HEK293 (cell line): ENCODE measurements at regions not wholly inside any gene's neighbourhood (a gene's known extent, or its start where the extent isn't known, plus 50 kb on each side); places are given as distances from the start of the nearest gene placed in this dataset.

Experiments
- CTCF ChIA-PET: fragments of 350-600 bp; formaldehyde crosslinking; extraction: SDS; loops from one replicate; lab custom pipeline; 2021; ENCODE audit warnings: antibody characterized with exemption; lab: Yijun Ruan, JAX
- POLR2A ChIA-PET: fragments of 300-600 bp; formaldehyde crosslinking; extraction: SDS; loops from one replicate; lab custom pipeline; 2020; ENCODE audit warnings: antibody characterized with exemption, inconsistent platforms; lab: Yijun Ruan, JAX
- H3K27ac ChIP-seq: fragments of 200-500 bp; sonication (Bioruptor generic); 2 replicates; pipeline ENCODE4 v1.5.1; 2014; ENCODE audit warnings: low read depth, low read length, control low read depth, inconsistent platforms; ENCODE audit errors: extremely low read depth
- H3K36me3 ChIP-seq, 2 experiments: fragments of 200-500 bp in 1 of 2; sonication (Bioruptor generic) in 1 of 2; 1 replicate in 1 of 2; 2 replicates in 1 of 2; pipeline ENCODE4 v1.5.1; 2014 to 2017; ENCODE audit warnings: inconsistent platforms in 2 of 2, low read length in 2 of 2; ENCODE audit not compliant: control insufficient read depth in 2 of 2, insufficient read depth in 1 of 2
- H3K4me1 ChIP-seq: fragments of 200-500 bp; sonication (Bioruptor generic); 2 replicates; pipeline ENCODE4 v1.5.1; 2014; ENCODE audit warnings: mild to moderate bottlenecking, low read length, inconsistent platforms; ENCODE audit not compliant: control insufficient read depth, insufficient read depth
- H3K4me3 ChIP-seq: 2 replicates; pipeline ENCODE4 v1.5.1; 2011; ENCODE audit warnings: low read depth, mild to moderate bottlenecking, control low read depth, low read length, moderate library complexity
- H3K9me3 ChIP-seq: fragments of 200-500 bp; sonication (Bioruptor generic); 2 replicates; pipeline ENCODE4 v1.5.1; 2014; ENCODE audit warnings: low read depth, low read length, inconsistent platforms; ENCODE audit not compliant: control insufficient read depth, insufficient read depth
- KLF16 ChIP-seq: fragments of 450-650 bp; formaldehyde crosslinking; IDR thresholded peaks from 2 replicates; pipeline ENCODE4 v1.5.1; 2017; ENCODE audit warnings: missing biosample characterization, missing genetic modification characterization
- KLF7 ChIP-seq: fragments of 450-650 bp; formaldehyde crosslinking; IDR thresholded peaks from 2 replicates; pipeline ENCODE4 v1.5.1; 2016; ENCODE audit warnings: missing biosample characterization, missing genetic modification characterization, borderline replicate concordance
- ZBTB21 ChIP-seq: fragments of 450-650 bp; formaldehyde crosslinking; IDR thresholded peaks from 2 replicates; pipeline ENCODE4 v1.5.1; 2017; ENCODE audit warnings: missing biosample characterization, missing genetic modification characterization
- ZNF184 ChIP-seq: fragments of 450-650 bp; IDR thresholded peaks from 2 replicates; pipeline ENCODE4 v1.5.1; 2018; ENCODE audit warnings: missing biosample characterization, mild to moderate bottlenecking, missing genetic modification characterization
- ZNF2 ChIP-seq: fragments of 450-650 bp; formaldehyde crosslinking; IDR thresholded peaks from 2 replicates; pipeline ENCODE4 v1.5.1; 2016; ENCODE audit warnings: missing biosample characterization, missing genetic modification characterization
- ZNF24 ChIP-seq: fragments of 450-650 bp; formaldehyde crosslinking; IDR thresholded peaks from 2 replicates; pipeline ENCODE4 v1.5.1; 2016; ENCODE audit warnings: missing biosample characterization, missing genetic modification characterization
- ZNF341 ChIP-seq: fragments of 450-650 bp; formaldehyde crosslinking; IDR thresholded peaks from 2 replicates; pipeline ENCODE4; 2016; ENCODE audit warnings: low read depth, missing biosample characterization, missing genetic modification characterization
- ZNF37A ChIP-seq: fragments of 450-650 bp; IDR thresholded peaks from 2 replicates; pipeline ENCODE4 v1.5.1; 2018; ENCODE audit warnings: missing biosample characterization, missing genetic modification characterization
- ZNF394 ChIP-seq: fragments of 450-650 bp; formaldehyde crosslinking; IDR thresholded peaks from 2 replicates; pipeline ENCODE4 v1.5.1; 2016; ENCODE audit warnings: missing biosample characterization, missing genetic modification characterization, mild to moderate bottlenecking, moderate library complexity, borderline replicate concordance
- ZNF404 ChIP-seq: fragments of 450-650 bp; formaldehyde crosslinking; IDR thresholded peaks from 2 replicates; pipeline ENCODE4 v1.5.1; 2017; ENCODE audit warnings: missing biosample characterization, missing genetic modification characterization
- ZNF473 ChIP-seq: fragments of 450-650 bp; formaldehyde crosslinking; IDR thresholded peaks from 2 replicates; pipeline ENCODE4 v1.5.1; 2017; ENCODE audit warnings: missing biosample characterization, missing genetic modification characterization
- ZNF571 ChIP-seq: fragments of 450-650 bp; formaldehyde crosslinking; IDR thresholded peaks from 2 replicates; pipeline ENCODE4 v1.5.0; 2017; ENCODE audit warnings: missing biosample characterization, missing genetic modification characterization
- ZNF600 ChIP-seq: fragments of 450-650 bp; formaldehyde crosslinking; IDR thresholded peaks from 2 replicates; pipeline ENCODE4 v1.5.1; 2016; ENCODE audit warnings: missing biosample characterization, missing genetic modification characterization
- ZNF621 ChIP-seq: fragments of 450-650 bp; formaldehyde crosslinking; IDR thresholded peaks from 2 replicates; pipeline ENCODE4 v1.5.1; 2017; ENCODE audit warnings: missing biosample characterization, missing genetic modification characterization
- ZNF658 ChIP-seq: fragments of 450-650 bp; formaldehyde crosslinking; IDR thresholded peaks from 2 replicates; pipeline ENCODE4; 2016; ENCODE audit warnings: missing biosample characterization, missing genetic modification characterization
- TF ChIP-seq, protein P1 (sequence below): fragments of 450-650 bp; formaldehyde crosslinking; IDR thresholded peaks from 2 replicates; pipeline ENCODE4 v1.5.1; 2016; ENCODE audit warnings: missing biosample characterization, missing genetic modification characterization
- TF ChIP-seq, protein P2 (sequence below): fragments of 450-650 bp; IDR thresholded peaks from 2 replicates; pipeline ENCODE4 v1.5.1; 2018; ENCODE audit warnings: missing biosample characterization, mild to moderate bottlenecking, missing genetic modification characterization
- TF ChIP-seq, protein P3 (sequence below): fragments of 450-650 bp; formaldehyde crosslinking; IDR thresholded peaks from 2 replicates; pipeline ENCODE4 v1.5.1; 2016; ENCODE audit warnings: missing biosample characterization, missing genetic modification characterization
- TF ChIP-seq, protein P4 (sequence below): fragments of 450-650 bp; formaldehyde crosslinking; IDR thresholded peaks from 2 replicates; pipeline ENCODE4 v1.5.1; 2016; ENCODE audit warnings: missing biosample characterization, missing genetic modification characterization
- TF ChIP-seq, protein P5 (sequence below): fragments of 450-650 bp; formaldehyde crosslinking; IDR thresholded peaks from 2 replicates; pipeline ENCODE4 v1.5.1; 2016; ENCODE audit warnings: missing biosample characterization, missing genetic modification characterization
- TF ChIP-seq, protein P6 (sequence below): fragments of 450-650 bp; formaldehyde crosslinking; IDR thresholded peaks from 2 replicates; pipeline ENCODE4 v1.5.1; 2016; ENCODE audit warnings: missing biosample characterization, missing genetic modification characterization

DNA sequence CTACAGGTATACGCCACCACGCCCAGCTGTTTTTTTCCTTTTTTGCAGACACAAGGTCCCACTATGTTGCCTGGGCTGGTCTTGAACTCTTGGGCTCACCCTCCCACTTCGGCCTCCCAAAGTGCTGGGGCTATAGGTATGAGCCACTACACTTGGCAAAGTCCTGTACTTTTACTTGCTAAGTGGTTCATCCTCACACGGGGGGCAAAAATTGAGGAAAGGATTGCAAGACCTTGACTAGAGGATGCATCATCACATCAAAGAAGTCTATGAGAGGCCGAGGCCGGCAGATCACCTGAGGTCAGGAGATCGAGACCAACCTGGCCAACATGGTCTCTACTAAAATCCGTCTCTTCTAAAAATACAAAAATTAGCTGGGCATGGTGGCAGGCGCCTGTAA, 116.5 kb upstream of the FAM174B start:
- POLR2A ChIA-PET, result interaction anchor here (1.0 kb wide), 1 partner anchor 28 kb away, joined by 3 read pairs; no protein-coding TSS in a partner anchor
- Histone ChIP-seq H3K36me3 (no peaks in the 10 kb centered on the region), H3K27ac (no peak overlapping the region), H3K4me3 (no peak overlapping the region), H3K4me1 (no peaks in the 10 kb centered on the region), H3K9me3 (no peaks in the 10 kb centered on the region)
- TF ChIP-seq ZNF2 (tag by site-specific recombination), result no peak
- no peak for TF ChIP-seq ZNF571 (tag by site-specific recombination)
- TF ChIP-seq ZBTB21 (tag by site-specific recombination), result no peak
- TF ChIP-seq, protein P1, sequence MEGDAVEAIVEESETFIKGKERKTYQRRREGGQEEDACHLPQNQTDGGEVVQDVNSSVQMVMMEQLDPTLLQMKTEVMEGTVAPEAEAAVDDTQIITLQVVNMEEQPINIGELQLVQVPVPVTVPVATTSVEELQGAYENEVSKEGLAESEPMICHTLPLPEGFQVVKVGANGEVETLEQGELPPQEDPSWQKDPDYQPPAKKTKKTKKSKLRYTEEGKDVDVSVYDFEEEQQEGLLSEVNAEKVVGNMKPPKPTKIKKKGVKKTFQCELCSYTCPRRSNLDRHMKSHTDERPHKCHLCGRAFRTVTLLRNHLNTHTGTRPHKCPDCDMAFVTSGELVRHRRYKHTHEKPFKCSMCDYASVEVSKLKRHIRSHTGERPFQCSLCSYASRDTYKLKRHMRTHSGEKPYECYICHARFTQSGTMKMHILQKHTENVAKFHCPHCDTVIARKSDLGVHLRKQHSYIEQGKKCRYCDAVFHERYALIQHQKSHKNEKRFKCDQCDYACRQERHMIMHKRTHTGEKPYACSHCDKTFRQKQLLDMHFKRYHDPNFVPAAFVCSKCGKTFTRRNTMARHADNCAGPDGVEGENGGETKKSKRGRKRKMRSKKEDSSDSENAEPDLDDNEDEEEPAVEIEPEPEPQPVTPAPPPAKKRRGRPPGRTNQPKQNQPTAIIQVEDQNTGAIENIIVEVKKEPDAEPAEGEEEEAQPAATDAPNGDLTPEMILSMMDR (tag by site-specific recombination), result no peak
- no peak for TF ChIP-seq ZNF600 (tag by site-specific recombination)
- TF ChIP-seq ZNF404 (tag by site-specific recombination), result no peak
- TF ChIP-seq, protein P2, sequence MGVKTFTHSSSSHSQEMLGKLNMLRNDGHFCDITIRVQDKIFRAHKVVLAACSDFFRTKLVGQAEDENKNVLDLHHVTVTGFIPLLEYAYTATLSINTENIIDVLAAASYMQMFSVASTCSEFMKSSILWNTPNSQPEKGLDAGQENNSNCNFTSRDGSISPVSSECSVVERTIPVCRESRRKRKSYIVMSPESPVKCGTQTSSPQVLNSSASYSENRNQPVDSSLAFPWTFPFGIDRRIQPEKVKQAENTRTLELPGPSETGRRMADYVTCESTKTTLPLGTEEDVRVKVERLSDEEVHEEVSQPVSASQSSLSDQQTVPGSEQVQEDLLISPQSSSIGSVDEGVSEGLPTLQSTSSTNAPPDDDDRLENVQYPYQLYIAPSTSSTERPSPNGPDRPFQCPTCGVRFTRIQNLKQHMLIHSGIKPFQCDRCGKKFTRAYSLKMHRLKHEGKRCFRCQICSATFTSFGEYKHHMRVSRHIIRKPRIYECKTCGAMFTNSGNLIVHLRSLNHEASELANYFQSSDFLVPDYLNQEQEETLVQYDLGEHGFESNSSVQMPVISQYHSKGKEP, result no peak
- no peak for TF ChIP-seq KLF16 (tag by site-specific recombination)
- no peak for TF ChIP-seq ZNF24 (tag by site-specific recombination)
- TF ChIP-seq, protein P3, sequence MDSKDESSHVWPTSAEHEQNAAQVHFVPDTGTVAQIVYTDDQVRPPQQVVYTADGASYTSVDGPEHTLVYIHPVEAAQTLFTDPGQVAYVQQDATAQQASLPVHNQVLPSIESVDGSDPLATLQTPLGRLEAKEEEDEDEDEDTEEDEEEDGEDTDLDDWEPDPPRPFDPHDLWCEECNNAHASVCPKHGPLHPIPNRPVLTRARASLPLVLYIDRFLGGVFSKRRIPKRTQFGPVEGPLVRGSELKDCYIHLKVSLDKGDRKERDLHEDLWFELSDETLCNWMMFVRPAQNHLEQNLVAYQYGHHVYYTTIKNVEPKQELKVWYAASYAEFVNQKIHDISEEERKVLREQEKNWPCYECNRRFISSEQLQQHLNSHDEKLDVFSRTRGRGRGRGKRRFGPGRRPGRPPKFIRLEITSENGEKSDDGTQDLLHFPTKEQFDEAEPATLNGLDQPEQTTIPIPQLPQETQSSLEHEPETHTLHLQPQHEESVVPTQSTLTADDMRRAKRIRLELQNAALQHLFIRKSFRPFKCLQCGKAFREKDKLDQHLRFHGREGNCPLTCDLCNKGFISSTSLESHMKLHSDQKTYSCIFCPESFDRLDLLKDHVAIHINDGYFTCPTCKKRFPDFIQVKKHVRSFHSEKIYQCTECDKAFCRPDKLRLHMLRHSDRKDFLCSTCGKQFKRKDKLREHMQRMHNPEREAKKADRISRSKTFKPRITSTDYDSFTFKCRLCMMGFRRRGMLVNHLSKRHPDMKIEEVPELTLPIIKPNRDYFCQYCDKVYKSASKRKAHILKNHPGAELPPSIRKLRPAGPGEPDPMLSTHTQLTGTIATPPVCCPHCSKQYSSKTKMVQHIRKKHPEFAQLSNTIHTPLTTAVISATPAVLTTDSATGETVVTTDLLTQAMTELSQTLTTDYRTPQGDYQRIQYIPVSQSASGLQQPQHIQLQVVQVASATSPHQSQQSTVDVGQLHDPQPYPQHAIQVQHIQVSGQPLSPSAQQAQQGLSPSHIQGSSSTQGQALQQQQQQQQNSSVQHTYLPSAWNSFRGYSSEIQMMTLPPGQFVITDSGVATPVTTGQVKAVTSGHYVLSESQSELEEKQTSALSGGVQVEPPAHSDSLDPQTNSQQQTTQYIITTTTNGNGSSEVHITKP (tag by site-specific recombination), result no peak
- TF ChIP-seq, protein P4, sequence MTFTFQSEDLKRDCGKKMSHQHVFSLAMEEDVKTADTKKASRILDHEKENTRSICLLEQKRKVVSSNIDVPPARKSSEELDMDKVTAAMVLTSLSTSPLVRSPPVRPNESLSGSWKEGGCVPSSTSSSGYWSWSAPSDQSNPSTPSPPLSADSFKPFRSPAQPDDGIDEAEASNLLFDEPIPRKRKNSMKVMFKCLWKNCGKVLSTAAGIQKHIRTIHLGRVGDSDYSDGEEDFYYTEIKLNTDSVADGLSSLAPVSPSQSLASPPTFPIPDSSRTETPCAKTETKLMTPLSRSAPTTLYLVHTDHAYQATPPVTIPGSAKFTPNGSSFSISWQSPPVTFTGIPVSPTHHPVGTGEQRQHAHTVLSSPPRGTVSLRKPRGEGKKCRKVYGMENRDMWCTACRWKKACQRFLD (tag by site-specific recombination), result no peak
- no peak for TF ChIP-seq ZNF184
- CTCF ChIA-PET, result interaction anchor here (1.0 kb wide), 1 partner anchor 25 kb away, joined by 3 read pairs; no protein-coding TSS in a partner anchor

DNA sequence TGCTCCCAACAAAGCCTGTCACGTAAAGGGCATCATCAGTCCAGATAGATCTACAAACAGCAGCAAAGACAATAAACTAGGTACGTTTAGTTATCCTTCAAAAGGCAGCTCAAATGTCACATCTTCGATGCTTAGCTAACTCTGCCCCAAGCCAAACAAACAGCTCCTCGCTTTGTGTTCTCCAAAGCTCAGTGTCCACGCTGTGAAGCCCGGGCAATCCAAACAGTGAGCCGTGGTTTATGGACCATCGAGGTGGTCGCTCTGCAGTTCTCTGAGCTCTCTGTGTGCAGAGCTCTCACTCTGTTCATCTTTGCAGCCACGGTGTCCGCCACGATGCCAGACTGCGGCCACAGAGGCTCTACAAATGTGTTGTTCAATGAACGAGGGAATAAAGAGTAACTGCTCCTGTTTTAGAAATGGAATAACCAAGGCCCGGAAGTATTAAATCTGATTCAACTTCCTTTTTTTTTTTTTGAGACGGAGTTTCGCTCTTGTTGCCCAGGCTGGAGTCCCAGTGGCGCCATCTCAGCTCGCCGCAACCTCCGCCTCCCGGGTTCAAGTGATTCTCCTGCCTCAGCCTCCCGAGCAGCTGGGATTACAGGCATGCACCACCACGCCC, 117.2 kb upstream of the FAM174B start:
- CTCF ChIA-PET, result interaction anchor here (0.6 to 1.0 kb wide), 4 partner anchors 8 to 817 kb away, joined by 3 to 6 read pairs (median 4); no protein-coding TSS in a partner anchor

More for the DNA sequence above, 117.2 kb upstream of the FAM174B start:
- no peak for TF ChIP-seq ZNF341 (tag by site-specific recombination)
- TF ChIP-seq, protein P5, sequence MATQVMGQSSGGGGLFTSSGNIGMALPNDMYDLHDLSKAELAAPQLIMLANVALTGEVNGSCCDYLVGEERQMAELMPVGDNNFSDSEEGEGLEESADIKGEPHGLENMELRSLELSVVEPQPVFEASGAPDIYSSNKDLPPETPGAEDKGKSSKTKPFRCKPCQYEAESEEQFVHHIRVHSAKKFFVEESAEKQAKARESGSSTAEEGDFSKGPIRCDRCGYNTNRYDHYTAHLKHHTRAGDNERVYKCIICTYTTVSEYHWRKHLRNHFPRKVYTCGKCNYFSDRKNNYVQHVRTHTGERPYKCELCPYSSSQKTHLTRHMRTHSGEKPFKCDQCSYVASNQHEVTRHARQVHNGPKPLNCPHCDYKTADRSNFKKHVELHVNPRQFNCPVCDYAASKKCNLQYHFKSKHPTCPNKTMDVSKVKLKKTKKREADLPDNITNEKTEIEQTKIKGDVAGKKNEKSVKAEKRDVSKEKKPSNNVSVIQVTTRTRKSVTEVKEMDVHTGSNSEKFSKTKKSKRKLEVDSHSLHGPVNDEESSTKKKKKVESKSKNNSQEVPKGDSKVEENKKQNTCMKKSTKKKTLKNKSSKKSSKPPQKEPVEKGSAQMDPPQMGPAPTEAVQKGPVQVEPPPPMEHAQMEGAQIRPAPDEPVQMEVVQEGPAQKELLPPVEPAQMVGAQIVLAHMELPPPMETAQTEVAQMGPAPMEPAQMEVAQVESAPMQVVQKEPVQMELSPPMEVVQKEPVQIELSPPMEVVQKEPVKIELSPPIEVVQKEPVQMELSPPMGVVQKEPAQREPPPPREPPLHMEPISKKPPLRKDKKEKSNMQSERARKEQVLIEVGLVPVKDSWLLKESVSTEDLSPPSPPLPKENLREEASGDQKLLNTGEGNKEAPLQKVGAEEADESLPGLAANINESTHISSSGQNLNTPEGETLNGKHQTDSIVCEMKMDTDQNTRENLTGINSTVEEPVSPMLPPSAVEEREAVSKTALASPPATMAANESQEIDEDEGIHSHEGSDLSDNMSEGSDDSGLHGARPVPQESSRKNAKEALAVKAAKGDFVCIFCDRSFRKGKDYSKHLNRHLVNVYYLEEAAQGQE (tag by site-specific recombination), result no peak
- no peak for TF ChIP-seq KLF7 (tag by site-specific recombination)
- TF ChIP-seq, protein P6, sequence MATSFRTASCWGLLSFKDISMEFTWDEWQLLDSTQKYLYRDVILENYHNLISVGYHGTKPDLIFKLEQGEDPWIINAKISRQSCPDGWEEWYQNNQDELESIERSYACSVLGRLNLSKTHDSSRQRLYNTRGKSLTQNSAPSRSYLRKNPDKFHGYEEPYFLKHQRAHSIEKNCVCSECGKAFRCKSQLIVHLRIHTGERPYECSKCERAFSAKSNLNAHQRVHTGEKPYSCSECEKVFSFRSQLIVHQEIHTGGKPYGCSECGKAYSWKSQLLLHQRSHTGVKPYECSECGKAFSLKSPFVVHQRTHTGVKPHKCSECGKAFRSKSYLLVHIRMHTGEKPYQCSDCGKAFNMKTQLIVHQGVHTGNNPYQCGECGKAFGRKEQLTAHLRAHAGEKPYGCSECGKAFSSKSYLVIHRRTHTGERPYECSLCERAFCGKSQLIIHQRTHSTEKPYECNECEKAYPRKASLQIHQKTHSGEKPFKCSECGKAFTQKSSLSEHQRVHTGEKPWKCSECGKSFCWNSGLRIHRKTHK (tag by site-specific recombination), result no peak
- no peak for TF ChIP-seq ZNF473 (tag by site-specific recombination)
- TF ChIP-seq ZNF658 (tag by site-specific recombination), result no peak
- no peak for TF ChIP-seq ZNF621 (tag by site-specific recombination)
- TF ChIP-seq ZNF394 (tag by site-specific recombination), result no peak
- no peak for TF ChIP-seq ZNF37A (tag by site-specific recombination)
- TF ChIP-seq, all 188 proteins: peak for 0
- POLR2A ChIA-PET, result interaction anchor here (1.0 kb wide), 1 partner anchor 29 kb away, joined by 3 read pairs; no protein-coding TSS in a partner anchor
- no peak overlapping the region for H3K4me3 ChIP-seq
- H3K36me3 ChIP-seq, result no peaks in the 10 kb centered on the region
- no peak overlapping the region for H3K27ac ChIP-seq
- no peaks in the 10 kb centered on the region for H3K9me3 ChIP-seq
- no peaks in the 10 kb centered on the region for H3K4me1 ChIP-seq
